Gastroesophageal sphincter (tissue), 4 donors: ENCODE measurements at regions not wholly inside any gene's neighbourhood (a gene's known extent, or its start where the extent isn't known, plus 50 kb on each side); places are given as distances from the start of the nearest gene placed in this dataset.

ENCODE experiments used
- ATAC-seq: fragments of 150-250 bp; one replicate; pipeline ENCODE4 v1.9.1; 2016; ENCODE audit warnings: mild to moderate bottlenecking, moderate library complexity
- H3K27ac ChIP-seq, 4 donors: fragments of 200-600 bp; sonication (generic) in 3 of 4; 1 replicate in 3 of 4; 2 replicates in 1 of 4; pipeline ENCODE4 v1.5.1; 2016 to 2019
- H3K27me3 ChIP-seq: fragments of 200-600 bp; sonication (generic); one replicate; pipeline ENCODE4 v1.5.1; 2019
- H3K36me3 ChIP-seq, 2 donors: fragments of 200-600 bp; sonication (generic); one replicate each; pipeline ENCODE4 v1.5.1; 2019; ENCODE audit warnings: control low read depth in 1 of 2
- H3K4me1 ChIP-seq, 3 donors: fragments of 200-600 bp; sonication (generic); 1 replicate in 2 of 3; 2 replicates in 1 of 3; pipeline ENCODE4 v1.5.1; 2016 to 2019; ENCODE audit warnings: control low read depth in 2 of 3
- H3K4me3 ChIP-seq, 2 donors: fragments of 200-600 bp; sonication (generic); one replicate each; pipeline ENCODE4 v1.5.1; 2019; ENCODE audit warnings: mild to moderate bottlenecking in 1 of 2, moderate library complexity in 1 of 2
- H3K9me3 ChIP-seq, 3 donors: fragments of 200-600 bp; sonication (generic); one replicate each; pipeline ENCODE4 v1.5.1; 2017 to 2019; ENCODE audit warnings: control low read depth in 2 of 3
- EP300 ChIP-seq: sonication (generic); formaldehyde crosslinking; IDR thresholded peaks from one replicate; pipeline ENCODE4 v1.6.1; 2017; ENCODE audit warnings: antibody characterized with exemption, mild to moderate bottlenecking
- POLR2A ChIP-seq, 2 donors: fragments of 450-650 bp; IDR thresholded peaks; one replicate each; pipeline ENCODE4 v1.6.1; 2017; ENCODE audit warnings: antibody characterized with exemption in 2 of 2, mild to moderate bottlenecking in 2 of 2, moderate library complexity in 1 of 2
- POLR2AphosphoS5 ChIP-seq: sonication (generic); formaldehyde crosslinking; IDR thresholded peaks from one replicate; pipeline ENCODE4 v1.6.1; 2017; ENCODE audit warnings: antibody characterized with exemption
- WGBS, 2 donors: methylation state at CpG; one replicate each; pipeline ENCODE4 v1.1.5; 2018; ENCODE audit warnings: low coverage in 1 of 2; 5-methylcytosine and 5-hydroxymethylcytosine counted together
- TF ChIP-seq, protein P1 (sequence below), 4 experiments: fragments of 200-600 bp in 2 of 4; fragments of 450-650 bp in 2 of 4; sonication (generic) in 1 of 4; IDR thresholded peaks; one replicate each; pipeline ENCODE4 v1.5.1; 2017 to 2019; ENCODE audit warnings: antibody characterized with exemption in 4 of 4, mild to moderate bottlenecking in 2 of 4, moderate library complexity in 2 of 4

DNA sequence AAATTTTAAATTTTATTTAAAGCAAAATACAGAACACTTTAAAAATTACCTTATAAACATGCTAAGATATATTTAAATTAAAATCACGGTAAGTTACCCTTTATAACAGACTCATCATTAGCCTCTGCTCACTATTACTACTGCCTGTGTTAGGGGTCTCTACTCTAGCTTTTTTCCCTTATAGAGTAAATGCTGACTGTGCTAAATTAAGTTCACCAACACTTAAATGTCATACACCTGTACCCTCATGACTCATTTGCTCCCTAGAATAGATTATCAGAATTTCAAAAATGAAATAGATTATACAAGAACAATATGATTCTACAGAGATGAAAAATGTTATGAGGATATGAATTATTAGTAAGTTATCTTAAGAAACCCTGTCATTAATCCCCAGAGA is 131.1 kb upstream of the INPP4B start:
- WGBS, 2 donors, result 91 to 92% methylated on average over 1 of the region's 1 CpG
- ATAC-seq, result no peak
- Histone ChIP-seq H3K36me3 (no peaks in the 10 kb centered on the region), H3K4me3 (no peak overlapping the region), H3K27me3 (no peaks in the 10 kb centered on the region), H3K4me1 (peaks cover 0 to 8% (median 0%) of the 10 kb centered on the region in 3 donors), H3K9me3 (no peaks in the 10 kb centered on the region), H3K27ac (no peak overlapping the region)
- TF ChIP-seq, protein P1, sequence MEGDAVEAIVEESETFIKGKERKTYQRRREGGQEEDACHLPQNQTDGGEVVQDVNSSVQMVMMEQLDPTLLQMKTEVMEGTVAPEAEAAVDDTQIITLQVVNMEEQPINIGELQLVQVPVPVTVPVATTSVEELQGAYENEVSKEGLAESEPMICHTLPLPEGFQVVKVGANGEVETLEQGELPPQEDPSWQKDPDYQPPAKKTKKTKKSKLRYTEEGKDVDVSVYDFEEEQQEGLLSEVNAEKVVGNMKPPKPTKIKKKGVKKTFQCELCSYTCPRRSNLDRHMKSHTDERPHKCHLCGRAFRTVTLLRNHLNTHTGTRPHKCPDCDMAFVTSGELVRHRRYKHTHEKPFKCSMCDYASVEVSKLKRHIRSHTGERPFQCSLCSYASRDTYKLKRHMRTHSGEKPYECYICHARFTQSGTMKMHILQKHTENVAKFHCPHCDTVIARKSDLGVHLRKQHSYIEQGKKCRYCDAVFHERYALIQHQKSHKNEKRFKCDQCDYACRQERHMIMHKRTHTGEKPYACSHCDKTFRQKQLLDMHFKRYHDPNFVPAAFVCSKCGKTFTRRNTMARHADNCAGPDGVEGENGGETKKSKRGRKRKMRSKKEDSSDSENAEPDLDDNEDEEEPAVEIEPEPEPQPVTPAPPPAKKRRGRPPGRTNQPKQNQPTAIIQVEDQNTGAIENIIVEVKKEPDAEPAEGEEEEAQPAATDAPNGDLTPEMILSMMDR (IDR thresholded peaks at IDR 0.05), result no peak

DNA sequence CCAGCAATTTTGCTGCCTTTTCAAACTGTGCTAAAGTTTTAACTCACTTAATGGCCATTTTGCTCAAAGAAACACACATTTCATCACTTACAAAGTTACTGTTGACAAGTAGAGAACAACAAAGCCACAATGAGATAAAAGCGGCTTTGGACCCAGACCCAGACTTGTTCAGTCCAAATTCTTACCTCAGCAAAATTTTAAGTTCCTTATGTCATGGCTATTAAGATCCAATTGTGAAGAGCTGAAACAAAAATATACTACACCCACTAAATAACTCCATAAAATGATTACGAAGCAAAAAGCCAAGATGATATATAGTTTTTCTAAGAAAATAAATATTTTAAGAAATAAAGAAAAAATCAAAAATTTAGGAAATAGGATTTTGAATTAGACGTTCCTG is 137.0 kb upstream of the INPP4B start:
- WGBS, 2 donors, result 36 to 65% methylated on average over 3 of the region's 3 CpGs
- no peak overlapping the region for H3K4me3 ChIP-seq
- H3K27me3 ChIP-seq, result no peaks in the 10 kb centered on the region
- no peak for ATAC-seq
- TF ChIP-seq POLR2A (IDR thresholded peaks at IDR 0.05), result no peak
- TF ChIP-seq, protein P1 (IDR thresholded peaks at IDR 0.05), result no peak
- H3K9me3 ChIP-seq, result no peaks in the 10 kb centered on the region
- no peaks in the 10 kb centered on the region for H3K4me1 ChIP-seq
- H3K27ac ChIP-seq, result no peak overlapping the region
- H3K36me3 ChIP-seq, result no peaks in the 10 kb centered on the region

DNA sequence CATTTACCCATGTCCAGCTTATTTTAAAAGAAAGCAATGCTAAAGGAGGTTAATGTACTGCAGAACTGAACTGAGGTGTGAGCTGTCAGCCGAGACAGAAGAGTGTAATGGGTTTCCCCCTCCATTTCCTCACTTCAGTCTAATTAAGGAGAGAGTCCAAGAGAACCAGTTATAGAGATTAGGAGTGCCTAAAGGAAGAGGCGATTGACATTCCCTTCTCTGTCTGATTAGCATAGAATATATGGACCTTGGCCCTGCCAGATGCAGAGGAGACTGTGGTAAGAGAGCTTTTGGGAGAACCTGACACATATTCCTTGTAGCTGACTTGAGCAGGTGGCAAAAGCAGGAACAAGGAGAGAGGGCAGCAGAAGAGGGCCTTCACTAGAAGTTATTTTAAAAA is 137.5 kb upstream of the INPP4B start:
- 86 to 88% methylated on average over 2 of the region's 2 CpGs for WGBS, 2 donors
- Histone ChIP-seq H3K27me3 (no peaks in the 10 kb centered on the region), H3K36me3 (no peaks in the 10 kb centered on the region), H3K4me3 (no peak overlapping the region), H3K9me3 (no peaks in the 10 kb centered on the region), H3K4me1 (no peaks in the 10 kb centered on the region), H3K27ac (no peak overlapping the region)
- TF ChIP-seq, protein P1 (IDR thresholded peaks at IDR 0.05), result no peak
- no peak for TF ChIP-seq EP300
- ATAC-seq, result no peak

DNA sequence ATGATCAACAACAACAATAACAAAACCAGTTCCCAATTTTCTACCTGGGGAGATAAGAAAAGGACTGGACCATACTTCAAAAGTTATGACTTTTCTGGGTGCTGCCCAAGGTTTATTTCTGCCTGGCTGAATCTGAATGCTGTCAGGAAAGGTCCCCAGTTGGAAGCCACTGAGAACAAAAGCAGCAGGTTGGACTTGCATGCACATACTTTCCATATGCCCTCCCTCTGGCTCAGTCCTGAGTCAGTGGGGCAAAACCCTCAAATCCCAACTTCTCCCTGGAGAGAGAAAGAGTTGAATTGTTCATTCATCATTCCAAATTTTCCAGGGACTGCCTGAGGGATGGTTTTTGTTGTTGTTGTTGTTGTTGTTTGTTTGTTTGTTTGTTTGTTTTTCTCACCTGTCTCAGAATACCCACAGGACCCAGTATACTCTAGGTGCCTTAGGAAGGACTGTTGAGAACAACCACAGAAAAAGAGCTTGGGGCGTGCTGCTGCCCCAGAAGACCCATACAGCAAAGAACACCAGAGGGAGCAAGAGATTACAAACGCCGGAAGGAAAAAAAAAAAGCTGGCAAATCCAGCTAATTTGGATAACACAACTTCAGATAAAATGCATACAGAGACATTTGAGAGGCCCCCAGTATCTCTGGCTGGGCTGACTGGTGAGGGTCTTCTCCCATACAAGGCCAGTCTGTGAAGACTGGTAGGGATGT is 138.9 kb upstream of the INPP4B start:
- Histone ChIP-seq H3K27ac (no peak overlapping the region), H3K36me3 (no peaks in the 10 kb centered on the region), H3K9me3 (no peaks in the 10 kb centered on the region), H3K4me3 (no peak overlapping the region), H3K4me1 (no peaks in the 10 kb centered on the region), H3K27me3 (no peaks in the 10 kb centered on the region)
- no CpG with 5 or more reads among the region's 3 CpGs for WGBS, 2 donors
- no peak for ATAC-seq
- TF ChIP-seq POLR2AphosphoS5, result no peak
- TF ChIP-seq, protein P1 (IDR thresholded peaks at IDR 0.05), result peak in 1 of 4 experiments; percentile 36

DNA sequence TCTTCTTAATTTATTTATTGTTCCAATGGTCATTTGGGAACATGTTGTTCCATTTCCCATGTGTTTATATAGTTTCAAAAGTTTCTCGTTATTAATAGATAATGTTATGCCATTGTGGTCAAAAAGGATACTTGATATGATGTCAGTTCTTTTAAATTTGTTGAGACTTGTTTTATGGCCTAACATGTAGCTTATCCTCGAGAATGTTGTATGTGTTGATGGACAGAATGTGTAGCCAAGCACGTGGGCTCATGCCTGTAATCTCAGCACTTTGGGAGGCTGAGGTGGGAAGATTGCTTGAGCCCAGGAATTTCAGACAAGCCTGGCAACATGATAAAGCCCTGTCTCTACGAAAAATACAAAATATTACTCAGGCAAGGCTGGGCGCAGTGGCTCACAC is 168.5 kb upstream of the USP38 start:
- H3K9me3 ChIP-seq, result peaks cover 0 to 4% (median 0%) of the 10 kb centered on the region in 3 donors
- TF ChIP-seq EP300, result no peak
- TF ChIP-seq POLR2A (IDR thresholded peaks at IDR 0.05), result no peak
- no peak for TF ChIP-seq POLR2AphosphoS5
- TF ChIP-seq, protein P1 (IDR thresholded peaks at IDR 0.05), result no peak
- H3K27me3 ChIP-seq, result no peaks in the 10 kb centered on the region
- no peak overlapping the region for H3K4me3 ChIP-seq
- H3K27ac ChIP-seq, result no peak overlapping the region
- peaks cover 0 to 4% (median 0%) of the 10 kb centered on the region in 3 donors for H3K4me1 ChIP-seq
- H3K36me3 ChIP-seq, result no peaks in the 10 kb centered on the region
- no peak for ATAC-seq
- 56 to 63% methylated on average over 3 to 5 of the region's 5 CpGs for WGBS, 2 donors
